Astrocyte of the cerebellum (primary cell): ENCODE measurements at regions not wholly inside any gene's neighbourhood (a gene's known extent, or its start where the extent isn't known, plus 50 kb on each side); places are given as distances from the start of the nearest gene placed in this dataset.

Source experiments
- DNase-seq: peaks from one replicate; pipeline ENCODE4 v3.0.0-alpha.2; 2011; ENCODE audit warnings: low read depth
- H3K4me3 ChIP-seq: 2 replicates; pipeline ENCODE4 v1.5.1; 2011; ENCODE audit warnings: mild to moderate bottlenecking, low read depth, low read length, moderate library complexity
- in situ Hi-C: cut with HindIII; loops from 2 replicates; pipeline ENCODE4 v1.10.0; 2017; ENCODE audit warnings: low sequenced_read_pairs
- TF ChIP-seq, protein P1 (sequence below): IDR thresholded peaks from 2 replicates; pipeline ENCODE4 v1.5.1; 2012; ENCODE audit warnings: low read length, low read depth, moderate library complexity, mild to moderate bottlenecking; ENCODE audit errors: missing control alignments

DNA sequence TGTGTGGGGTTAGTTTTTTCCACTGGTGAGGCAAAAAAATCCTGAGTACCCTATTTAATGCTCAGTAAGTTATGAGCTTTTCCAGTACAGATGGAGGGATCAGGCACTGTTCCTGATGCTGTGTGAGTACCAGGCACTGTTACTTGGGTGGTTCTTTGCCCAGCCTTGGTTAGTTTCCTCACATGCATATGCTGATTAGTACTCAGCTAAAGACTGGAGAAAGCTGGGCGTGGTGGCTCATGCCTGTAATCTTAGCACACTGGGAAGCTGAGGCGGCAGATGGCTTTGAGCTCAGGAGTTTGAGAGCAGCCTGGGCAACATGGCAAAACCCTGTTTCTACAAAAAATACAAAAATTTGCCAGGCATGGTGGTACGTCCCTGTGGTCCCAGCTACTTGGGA is 210.3 kb upstream of the SGO1 start:
- in situ Hi-C loops: no loop called here
- TF ChIP-seq, protein P1, sequence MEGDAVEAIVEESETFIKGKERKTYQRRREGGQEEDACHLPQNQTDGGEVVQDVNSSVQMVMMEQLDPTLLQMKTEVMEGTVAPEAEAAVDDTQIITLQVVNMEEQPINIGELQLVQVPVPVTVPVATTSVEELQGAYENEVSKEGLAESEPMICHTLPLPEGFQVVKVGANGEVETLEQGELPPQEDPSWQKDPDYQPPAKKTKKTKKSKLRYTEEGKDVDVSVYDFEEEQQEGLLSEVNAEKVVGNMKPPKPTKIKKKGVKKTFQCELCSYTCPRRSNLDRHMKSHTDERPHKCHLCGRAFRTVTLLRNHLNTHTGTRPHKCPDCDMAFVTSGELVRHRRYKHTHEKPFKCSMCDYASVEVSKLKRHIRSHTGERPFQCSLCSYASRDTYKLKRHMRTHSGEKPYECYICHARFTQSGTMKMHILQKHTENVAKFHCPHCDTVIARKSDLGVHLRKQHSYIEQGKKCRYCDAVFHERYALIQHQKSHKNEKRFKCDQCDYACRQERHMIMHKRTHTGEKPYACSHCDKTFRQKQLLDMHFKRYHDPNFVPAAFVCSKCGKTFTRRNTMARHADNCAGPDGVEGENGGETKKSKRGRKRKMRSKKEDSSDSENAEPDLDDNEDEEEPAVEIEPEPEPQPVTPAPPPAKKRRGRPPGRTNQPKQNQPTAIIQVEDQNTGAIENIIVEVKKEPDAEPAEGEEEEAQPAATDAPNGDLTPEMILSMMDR: no peak

DNA sequence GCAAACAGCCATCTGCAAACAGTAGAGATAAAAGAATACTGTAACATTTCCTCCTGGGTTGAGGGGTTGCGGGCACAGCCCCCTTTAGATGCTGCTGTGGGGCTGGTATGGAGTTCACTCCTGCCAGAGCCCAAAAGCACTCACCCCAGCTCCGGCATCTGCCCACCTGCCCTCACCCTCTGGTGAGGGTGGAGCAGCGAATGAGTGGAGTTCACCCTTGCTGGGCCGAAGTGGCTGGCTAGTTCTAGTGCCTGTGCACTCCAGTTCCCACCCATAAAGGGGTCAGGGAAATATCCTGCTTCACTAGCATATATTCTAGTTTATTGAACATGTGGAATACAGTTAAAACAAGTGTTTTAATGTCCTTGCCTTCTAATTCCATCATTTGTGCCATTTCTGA is 209.7 kb upstream of the SGO1 start:
- no peak overlapping the region for H3K4me3 ChIP-seq
- in situ Hi-C loops: no loop called here

More for the DNA sequence above, 210.3 kb upstream of the SGO1 start:
- no peak for DNase-seq
- no peak overlapping the region for H3K4me3 ChIP-seq

DNA sequence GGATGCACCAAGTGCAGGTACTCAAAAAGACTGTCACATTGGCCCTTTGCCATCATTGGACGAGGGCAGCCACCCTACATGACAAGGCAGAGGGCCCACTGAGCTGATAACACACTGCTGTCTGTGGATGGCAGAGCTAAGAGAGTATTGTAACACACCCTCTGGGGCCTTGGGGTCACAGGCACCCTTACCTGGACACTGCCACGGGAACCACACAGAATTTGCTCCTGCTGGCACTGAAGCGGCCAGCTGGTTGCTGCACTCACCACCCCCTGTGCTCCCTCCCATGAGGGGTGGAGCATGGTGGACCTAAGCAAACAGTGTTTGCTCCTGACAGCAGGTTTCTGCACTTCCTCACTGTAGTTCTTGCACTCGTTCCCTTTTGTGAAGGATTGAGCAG is 208.2 kb upstream of the SGO1 start:
- DNase-seq: no peak
- in situ Hi-C loops: no loop called here
- H3K4me3 ChIP-seq: no peak overlapping the region
- TF ChIP-seq, protein P1: no peak

More for the DNA sequence above, 209.7 kb upstream of the SGO1 start:
- TF ChIP-seq, protein P1: no peak
- no peak for DNase-seq

DNA sequence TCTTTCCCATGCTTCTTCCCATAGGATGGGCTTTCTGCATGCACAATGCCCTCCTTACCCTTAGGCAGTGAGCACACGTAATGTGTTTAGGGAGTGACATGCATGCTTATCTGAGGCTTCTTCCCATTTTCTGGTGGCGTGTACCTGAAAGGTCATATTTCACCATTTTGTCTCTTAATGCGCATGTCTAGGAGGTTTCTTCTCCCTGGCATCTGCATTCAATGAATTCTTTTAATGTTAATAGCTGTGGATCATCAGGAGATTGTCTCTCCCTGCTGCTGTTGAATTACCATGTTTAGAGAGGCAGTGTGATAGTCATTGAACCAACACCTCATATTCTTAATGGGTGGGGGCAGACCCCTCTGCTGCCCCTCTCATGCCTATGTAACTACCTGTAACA is 205.6 kb upstream of the SGO1 start:
- TF ChIP-seq, protein P1: no peak
- in situ Hi-C loops: no loop called here

DNA sequence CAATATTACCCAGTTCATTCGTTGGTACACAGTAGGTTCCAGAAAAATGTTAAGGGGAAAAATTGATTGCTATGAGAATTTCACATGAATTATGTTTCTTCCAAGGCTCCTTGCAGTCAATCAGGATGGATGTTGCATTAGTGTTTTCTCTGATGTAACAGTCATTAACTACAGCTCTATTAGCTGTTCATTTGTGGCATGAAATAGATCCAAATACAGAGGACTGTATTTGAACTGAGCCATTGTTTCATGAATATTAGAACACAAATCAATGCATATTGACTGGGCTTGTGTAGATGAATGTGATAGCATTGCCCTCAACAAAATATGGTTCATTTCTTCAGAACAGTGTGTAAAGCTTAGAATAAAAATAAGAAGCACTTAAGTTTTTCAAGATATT is 203.0 kb upstream of the SGO1 start:
- H3K4me3 ChIP-seq: no peak overlapping the region
- in situ Hi-C loops: no loop called here
- TF ChIP-seq, protein P1: no peak
- DNase-seq: no peak

More for the DNA sequence above, 205.6 kb upstream of the SGO1 start:
- DNase-seq: no peak
- H3K4me3 ChIP-seq: no peak overlapping the region

DNA sequence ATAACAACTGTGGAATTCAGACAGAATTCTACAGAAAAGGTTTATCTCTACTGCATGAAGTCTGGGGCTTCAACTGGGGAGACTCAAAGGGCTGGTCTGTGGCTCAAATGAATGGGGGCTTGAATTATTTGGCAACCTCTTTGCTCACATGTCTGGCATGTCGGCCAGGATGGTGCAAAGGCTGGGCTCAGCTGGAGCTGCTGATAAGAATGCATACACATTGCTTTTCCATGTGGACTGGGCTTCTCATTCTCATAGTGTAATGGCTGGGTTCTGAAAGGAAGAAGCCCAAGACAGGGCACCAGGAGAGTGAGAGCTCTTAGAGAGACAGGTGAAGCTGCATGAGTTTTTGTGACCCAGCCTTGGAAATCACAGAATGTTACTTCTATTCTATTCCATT is 194.3 kb upstream of the SGO1 start:
- in situ Hi-C loops: no loop called here
- TF ChIP-seq, protein P1: no peak
- DNase-seq: no peak
- no peak overlapping the region for H3K4me3 ChIP-seq

DNA sequence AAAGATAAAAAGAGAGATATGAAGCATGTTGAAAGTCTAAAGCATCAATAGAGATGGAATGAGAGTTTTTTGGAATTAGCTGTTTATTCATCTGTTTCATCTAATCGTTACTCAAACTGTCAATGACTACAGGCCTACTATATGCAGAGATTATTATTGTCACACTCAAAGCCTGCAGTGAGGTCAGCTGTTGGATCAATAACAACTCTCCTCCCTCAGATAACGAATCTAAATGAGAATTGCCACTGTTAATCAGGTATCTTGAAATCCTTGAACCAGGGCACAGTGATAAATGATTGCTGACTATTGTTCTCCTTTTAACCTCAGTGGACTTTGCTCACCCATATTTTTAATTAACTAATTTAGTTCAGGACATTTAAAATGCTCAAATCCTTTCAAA is 192.3 kb upstream of the SGO1 start:
- no peak for DNase-seq
- no peak overlapping the region for H3K4me3 ChIP-seq
- in situ Hi-C loops: no loop called here
- TF ChIP-seq, protein P1: no peak
